ENCODE measurements at regions not wholly inside any gene's neighbourhood (a gene's known extent, or its start where the extent isn't known, plus 50 kb on each side); places are given as distances from the start of the nearest gene placed in this dataset.

DNA sequence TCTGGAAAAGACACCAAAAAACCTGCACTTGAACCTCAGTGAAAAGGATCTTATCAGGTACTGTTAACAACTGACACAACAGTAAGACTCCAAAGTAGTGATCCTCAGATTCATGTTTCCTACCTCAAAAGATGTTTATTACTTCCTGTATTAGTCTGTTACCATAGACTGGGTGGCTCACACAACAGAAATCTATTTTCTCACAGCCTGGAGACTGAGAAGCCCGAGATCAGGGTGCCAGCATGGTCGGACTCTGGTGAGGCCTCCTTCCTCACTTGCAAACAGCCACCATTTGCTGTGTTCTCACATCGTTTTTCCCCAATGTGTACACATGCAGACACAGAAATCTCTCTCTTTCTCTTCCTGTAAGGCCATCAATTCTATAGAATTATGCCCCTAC lies 154.0 kb upstream of the THSD7A start:
- no peaks in the 10 kb centered on the region for H3K23me2 ChIP-seq (ENCODE audit: insufficient read length, low read depth, low read length, poor library complexity, severe bottlenecking)
- Mint-ChIP-seq H3K4me1 (peaks cover 12% of the 10 kb centered on the region in 2 experiments), H3K27ac (peak overlapping the region in 1 of 3 experiments; percentile 44; a peak in 2 of 7 replicates), H3K4me3 (no peak overlapping the region), H3K27me3 (ENCODE audit: low read depth) (no peaks in the 10 kb centered on the region), H3K9me3 (peaks cover 14 to 16% of the 10 kb centered on the region in 2 experiments), H3K36me3 (ENCODE audit: insufficient read depth in 1 of 3, low read depth in 3 of 3) (peaks cover 8 to 23% (median 14%) of the 10 kb centered on the region in 3 experiments)
- no CpG with 5 or more reads among the region's 3 CpGs for WGBS (ENCODE audit: extremely low coverage, insufficient read length, low lambda C conversion rate)
- H2BK5ac ChIP-seq (ENCODE audit: insufficient read length, low read length), result no peak overlapping the region
- H4K5ac ChIP-seq (ENCODE audit: insufficient read length, low read depth, low read length), result no peak overlapping the region
- TF ChIP-seq, protein P1, sequence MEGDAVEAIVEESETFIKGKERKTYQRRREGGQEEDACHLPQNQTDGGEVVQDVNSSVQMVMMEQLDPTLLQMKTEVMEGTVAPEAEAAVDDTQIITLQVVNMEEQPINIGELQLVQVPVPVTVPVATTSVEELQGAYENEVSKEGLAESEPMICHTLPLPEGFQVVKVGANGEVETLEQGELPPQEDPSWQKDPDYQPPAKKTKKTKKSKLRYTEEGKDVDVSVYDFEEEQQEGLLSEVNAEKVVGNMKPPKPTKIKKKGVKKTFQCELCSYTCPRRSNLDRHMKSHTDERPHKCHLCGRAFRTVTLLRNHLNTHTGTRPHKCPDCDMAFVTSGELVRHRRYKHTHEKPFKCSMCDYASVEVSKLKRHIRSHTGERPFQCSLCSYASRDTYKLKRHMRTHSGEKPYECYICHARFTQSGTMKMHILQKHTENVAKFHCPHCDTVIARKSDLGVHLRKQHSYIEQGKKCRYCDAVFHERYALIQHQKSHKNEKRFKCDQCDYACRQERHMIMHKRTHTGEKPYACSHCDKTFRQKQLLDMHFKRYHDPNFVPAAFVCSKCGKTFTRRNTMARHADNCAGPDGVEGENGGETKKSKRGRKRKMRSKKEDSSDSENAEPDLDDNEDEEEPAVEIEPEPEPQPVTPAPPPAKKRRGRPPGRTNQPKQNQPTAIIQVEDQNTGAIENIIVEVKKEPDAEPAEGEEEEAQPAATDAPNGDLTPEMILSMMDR (conservative IDR thresholded peaks at IDR 0.05), result no peak
- no peak overlapping the region for H4K8ac ChIP-seq (replicated peaks; ENCODE audit: insufficient read length, low read depth, low read length)
- no peak overlapping the region for H3K56ac ChIP-seq (ENCODE audit: insufficient read length, low read depth, low read length)
- no peak for DNase-seq
- H3K23ac ChIP-seq (ENCODE audit: insufficient read length, low read depth, low read length), result no peak overlapping the region
- no peak overlapping the region for H2BK120ac ChIP-seq (ENCODE audit: low read depth, low read length, poor library complexity, severe bottlenecking)
- H3K79me1 ChIP-seq (ENCODE audit: insufficient read depth, low read depth, low read length, poor library complexity, severe bottlenecking), result no peaks in the 10 kb centered on the region
- no peak overlapping the region for H4K91ac ChIP-seq (ENCODE audit: insufficient read length, low read depth, low read length)
- H3K27ac ChIP-seq (ENCODE audit: insufficient read length, low read depth, low read length), result no peak overlapping the region
- H3K27me3 ChIP-seq (ENCODE audit: insufficient read depth, low read length), result no peaks in the 10 kb centered on the region
- no peak overlapping the region for H3K4me2 ChIP-seq (ENCODE audit: insufficient read depth, insufficient read length, low read length)
- H3K9ac ChIP-seq (ENCODE audit: extremely low read depth, insufficient read length, low read length), result no peak overlapping the region
- H2AFZ ChIP-seq (ENCODE audit: low read length), result no peak overlapping the region
- no peaks in the 10 kb centered on the region for H3K4me1 ChIP-seq (ENCODE audit: insufficient read depth, low read length)
- no peak overlapping the region for H2BK20ac ChIP-seq (ENCODE audit: low read depth, low read length, poor library complexity, severe bottlenecking)
- no peak overlapping the region for H2AK5ac ChIP-seq (ENCODE audit: insufficient read length, low read length)
- no peaks in the 10 kb centered on the region for H3K79me2 ChIP-seq (ENCODE audit: insufficient read depth, low read length)
- no peak overlapping the region for H3K4ac ChIP-seq (ENCODE audit: low read depth, low read length)
- no peak overlapping the region for H3K14ac ChIP-seq (ENCODE audit: insufficient read depth, low read length)
- no peak overlapping the region for H2BK15ac ChIP-seq (ENCODE audit: low read depth, low read length)
- no peaks in the 10 kb centered on the region for H3K9me3 ChIP-seq (ENCODE audit: control insufficient read depth, low read depth, low read length)
- no peak overlapping the region for H2BK12ac ChIP-seq (ENCODE audit: insufficient read length, low read depth, low read length)
- no peaks in the 10 kb centered on the region for H4K20me1 ChIP-seq (ENCODE audit: control insufficient read depth, insufficient read depth, insufficient read length)
- no peak overlapping the region for H3T11ph ChIP-seq (ENCODE audit: low read length)
- no peak overlapping the region for H3K18ac ChIP-seq (ENCODE audit: insufficient read length, low read depth, low read length)

Measured in H9 (cell line).